Subcutaneous abdominal adipose tissue (tissue), 5 donors: ENCODE measurements at regions not wholly inside any gene's neighbourhood (a gene's known extent, or its start where the extent isn't known, plus 50 kb on each side); places are given as distances from the start of the nearest gene placed in this dataset.

Experiments used
- H3K27ac ChIP-seq: one replicate; pipeline ENCODE4 v1.7.0; 2013; ENCODE audit warnings: low read depth, mild to moderate bottlenecking, inconsistent platforms, low read length, moderate library complexity
- H3K27me3 ChIP-seq, 5 donors: one replicate each; pipeline ENCODE4 v1.7.0; 2013; ENCODE audit warnings: low read length in 5 of 5, inconsistent platforms in 1 of 5; ENCODE audit not compliant: control insufficient read depth in 5 of 5, insufficient read depth in 4 of 5
- H3K36me3 ChIP-seq, 5 donors: one replicate each; pipeline ENCODE4 v1.7.0; 2013; ENCODE audit warnings: low read length in 5 of 5; ENCODE audit not compliant: control insufficient read depth in 5 of 5, insufficient read depth in 5 of 5
- H3K4me1 ChIP-seq, 5 donors: one replicate each; pipeline ENCODE4 v1.7.0; 2013; ENCODE audit warnings: low read length in 5 of 5, mild to moderate bottlenecking in 3 of 5, moderate library complexity in 1 of 5; ENCODE audit not compliant: control insufficient read depth in 5 of 5, insufficient read depth in 5 of 5
- H3K4me3 ChIP-seq, 5 donors: one replicate each; pipeline ENCODE4 v1.7.0; 2013; ENCODE audit warnings: low read length in 5 of 5, low read depth in 1 of 5
- H3K9ac ChIP-seq, 5 donors: one replicate each; pipeline ENCODE4 v1.7.0; 2013; ENCODE audit warnings: low read length in 5 of 5, mild to moderate bottlenecking in 4 of 5, moderate library complexity in 3 of 5
- H3K9me3 ChIP-seq, 5 donors: one replicate each; pipeline ENCODE4 v1.7.0; 2013; ENCODE audit warnings: low read length in 5 of 5; ENCODE audit not compliant: control insufficient read depth in 5 of 5
- donor health status: healthy.
- donor health status: healthy.
- donor health status: healthy.
- donor health status: healthy.
- donor health status: healthy.

DNA sequence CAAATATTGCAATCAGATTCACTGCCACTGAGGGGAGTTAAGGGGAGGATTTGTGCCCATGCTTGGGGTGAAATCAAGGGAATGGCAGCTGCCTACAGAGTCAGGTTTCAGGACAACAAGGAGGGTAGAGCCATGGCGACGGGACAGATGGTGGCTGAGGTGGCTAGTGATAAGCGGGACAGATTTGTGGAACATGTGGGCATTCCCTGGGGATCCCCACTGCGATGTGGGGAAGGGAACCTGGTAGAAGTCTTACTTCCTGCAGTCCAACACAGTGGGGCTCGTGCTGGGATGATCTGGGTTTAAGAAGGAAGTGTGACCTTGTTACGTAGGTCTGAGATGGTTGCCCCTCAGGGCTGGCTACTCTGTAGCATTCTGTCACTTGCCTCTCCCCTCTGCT, 292.0 kb upstream of the JARID2 start:
- peaks cover 0 to 7% (median 3%) of the 10 kb centered on the region in 5 donors for H3K9me3 ChIP-seq

DNA sequence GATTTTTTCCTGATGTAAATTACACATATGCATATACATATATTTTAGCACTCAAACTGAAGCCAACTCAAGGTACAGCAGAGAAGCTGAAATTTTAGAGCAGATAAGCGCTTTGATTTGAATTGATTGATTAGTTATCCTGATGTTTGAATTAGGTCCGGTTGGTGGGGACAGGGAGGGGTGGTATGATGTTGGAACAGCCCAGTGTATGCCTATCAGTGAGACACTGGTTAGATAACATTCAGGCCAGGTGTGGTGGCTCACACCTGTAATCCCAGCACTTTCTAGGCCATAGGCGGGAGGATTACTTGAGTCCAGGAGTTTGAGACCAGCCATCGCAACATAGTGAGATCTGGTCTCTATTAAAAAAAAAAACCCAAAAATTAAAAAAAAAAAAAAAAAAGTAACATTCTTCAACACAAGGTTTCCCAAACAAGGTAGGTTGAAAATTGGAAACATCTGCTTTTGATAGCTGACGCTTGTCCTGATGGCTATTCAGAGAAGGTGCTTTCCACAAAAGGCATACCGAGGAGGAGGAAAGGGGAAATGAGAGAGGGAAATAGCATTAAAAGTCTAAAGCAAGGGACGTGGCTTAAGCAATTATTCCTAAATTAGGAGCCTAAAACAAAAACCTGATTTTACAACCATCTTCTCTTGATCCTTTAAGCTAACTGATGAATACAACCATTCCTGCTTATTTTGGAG, 288.4 kb upstream of the JARID2 start:
- Histone ChIP-seq H3K4me3 (no peak overlapping the region), H3K27ac (no peak overlapping the region), H3K9me3 (peaks cover 0 to 7% (median 3%) of the 10 kb centered on the region in 5 donors), H3K4me1 (no peaks in the 10 kb centered on the region), H3K27me3 (no peaks in the 10 kb centered on the region), H3K36me3 (no peaks in the 10 kb centered on the region), H3K9ac (no peak overlapping the region)

More for the DNA sequence above, 292.0 kb upstream of the JARID2 start:
- Histone ChIP-seq H3K9ac (no peak overlapping the region), H3K4me3 (no peak overlapping the region), H3K27me3 (no peaks in the 10 kb centered on the region), H3K27ac (no peak overlapping the region), H3K4me1 (no peaks in the 10 kb centered on the region), H3K36me3 (no peaks in the 10 kb centered on the region)

DNA sequence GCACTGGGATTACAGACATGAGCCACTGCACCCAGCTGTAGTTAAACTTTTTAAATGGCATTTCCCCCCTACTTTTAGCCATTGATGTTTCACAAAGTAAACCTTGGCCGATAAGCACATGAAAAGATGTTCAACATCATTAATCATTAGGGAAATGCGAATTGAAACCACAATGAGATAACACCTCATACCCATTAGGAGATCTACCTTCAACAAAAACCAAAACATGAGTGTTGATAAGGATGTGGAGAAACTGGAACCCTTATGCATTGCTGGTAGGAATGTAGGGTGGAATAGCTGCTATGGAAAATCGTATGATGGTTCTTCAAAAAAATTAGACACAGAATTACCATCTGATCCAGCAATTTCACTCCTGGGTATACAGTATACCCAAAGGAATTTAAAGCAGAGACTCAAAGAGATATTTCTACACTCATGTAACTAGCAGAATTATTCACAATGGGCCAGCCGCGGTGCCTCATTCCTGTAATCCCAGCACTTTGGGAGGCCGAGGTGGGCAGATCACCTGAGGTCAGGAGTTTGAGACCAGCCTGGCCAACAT, 286.5 kb upstream of the JARID2 start:
- Histone ChIP-seq H3K27ac (no peak overlapping the region), H3K4me1 (no peaks in the 10 kb centered on the region), H3K4me3 (no peak overlapping the region), H3K9me3 (peaks cover 0 to 7% (median 2%) of the 10 kb centered on the region in 5 donors), H3K9ac (no peak overlapping the region), H3K36me3 (no peaks in the 10 kb centered on the region), H3K27me3 (no peaks in the 10 kb centered on the region)

DNA sequence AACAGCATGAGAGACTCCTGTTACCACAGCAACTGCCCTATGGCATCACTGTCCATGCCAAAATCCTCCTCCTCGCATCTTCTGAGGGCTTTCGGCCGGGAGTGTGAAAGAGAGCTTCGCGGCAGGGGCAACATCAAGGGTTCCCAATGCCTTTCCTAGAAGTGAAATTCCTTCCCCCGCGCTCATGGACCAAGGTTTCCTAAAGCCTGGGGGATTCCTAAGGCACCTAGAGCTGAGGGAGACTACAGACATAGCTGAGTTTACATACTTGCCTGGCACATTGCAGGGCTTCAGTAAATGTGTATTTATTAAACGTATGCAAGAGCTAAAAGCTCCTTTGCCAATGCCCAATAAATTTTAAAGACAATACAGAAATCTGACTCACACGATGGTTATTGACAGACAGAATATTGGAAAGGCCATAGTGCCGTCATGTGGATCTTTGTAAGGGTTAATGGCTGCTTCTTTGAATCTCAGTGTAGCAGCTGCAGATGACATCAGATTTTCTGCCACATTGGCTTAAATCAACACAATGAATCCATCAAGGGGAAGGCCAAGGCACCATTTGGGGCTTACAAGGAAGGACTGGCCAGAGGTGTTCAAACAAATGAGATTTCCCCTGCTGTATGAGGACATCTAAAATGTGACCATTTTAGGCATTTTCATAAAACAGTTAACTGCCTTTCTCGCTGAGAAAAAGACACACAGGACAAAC, 281.2 kb upstream of the JARID2 start:
- no peaks in the 10 kb centered on the region for H3K4me1 ChIP-seq
- H3K9me3 ChIP-seq, result peaks cover 0 to 4% (median 0%) of the 10 kb centered on the region in 5 donors
- no peak overlapping the region for H3K4me3 ChIP-seq
- H3K27ac ChIP-seq, result no peak overlapping the region
- H3K36me3 ChIP-seq, result no peaks in the 10 kb centered on the region
- no peaks in the 10 kb centered on the region for H3K27me3 ChIP-seq
- H3K9ac ChIP-seq, result no peak overlapping the region

DNA sequence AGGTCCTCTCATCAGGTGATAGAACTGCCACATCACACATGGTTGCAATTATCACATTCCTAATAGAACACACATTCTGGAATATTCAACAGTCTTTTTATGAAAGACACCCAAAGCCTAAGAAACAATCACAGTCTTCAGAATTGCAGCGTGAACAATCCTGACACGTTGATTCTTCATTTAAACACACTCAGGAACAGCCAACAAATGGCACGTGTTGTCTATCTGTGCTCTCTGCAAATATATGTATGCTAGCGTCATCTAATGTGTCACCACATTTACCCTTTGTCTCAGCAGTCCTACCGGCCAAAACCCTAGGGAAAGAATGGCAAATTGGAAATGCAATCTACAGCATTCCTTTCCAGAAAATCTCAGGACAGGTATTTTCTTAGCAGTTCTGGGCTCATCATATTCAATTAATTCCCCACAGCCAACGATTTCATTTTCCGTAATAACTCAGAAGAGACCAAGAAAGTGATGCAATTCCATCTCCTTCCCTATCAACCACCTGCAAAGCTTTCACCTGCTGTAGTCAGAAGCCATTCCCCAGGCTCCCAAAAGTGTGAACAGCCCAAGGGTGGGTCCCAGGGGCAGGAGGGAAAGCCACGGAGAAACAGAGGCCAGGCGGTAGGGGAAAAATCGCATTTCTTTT, 280.3 kb upstream of the JARID2 start:
- Histone ChIP-seq H3K27ac (no peak overlapping the region), H3K9ac (no peak overlapping the region), H3K4me3 (no peak overlapping the region), H3K27me3 (no peaks in the 10 kb centered on the region), H3K36me3 (no peaks in the 10 kb centered on the region), H3K9me3 (peaks cover 0 to 4% (median 0%) of the 10 kb centered on the region in 5 donors), H3K4me1 (no peaks in the 10 kb centered on the region)

DNA sequence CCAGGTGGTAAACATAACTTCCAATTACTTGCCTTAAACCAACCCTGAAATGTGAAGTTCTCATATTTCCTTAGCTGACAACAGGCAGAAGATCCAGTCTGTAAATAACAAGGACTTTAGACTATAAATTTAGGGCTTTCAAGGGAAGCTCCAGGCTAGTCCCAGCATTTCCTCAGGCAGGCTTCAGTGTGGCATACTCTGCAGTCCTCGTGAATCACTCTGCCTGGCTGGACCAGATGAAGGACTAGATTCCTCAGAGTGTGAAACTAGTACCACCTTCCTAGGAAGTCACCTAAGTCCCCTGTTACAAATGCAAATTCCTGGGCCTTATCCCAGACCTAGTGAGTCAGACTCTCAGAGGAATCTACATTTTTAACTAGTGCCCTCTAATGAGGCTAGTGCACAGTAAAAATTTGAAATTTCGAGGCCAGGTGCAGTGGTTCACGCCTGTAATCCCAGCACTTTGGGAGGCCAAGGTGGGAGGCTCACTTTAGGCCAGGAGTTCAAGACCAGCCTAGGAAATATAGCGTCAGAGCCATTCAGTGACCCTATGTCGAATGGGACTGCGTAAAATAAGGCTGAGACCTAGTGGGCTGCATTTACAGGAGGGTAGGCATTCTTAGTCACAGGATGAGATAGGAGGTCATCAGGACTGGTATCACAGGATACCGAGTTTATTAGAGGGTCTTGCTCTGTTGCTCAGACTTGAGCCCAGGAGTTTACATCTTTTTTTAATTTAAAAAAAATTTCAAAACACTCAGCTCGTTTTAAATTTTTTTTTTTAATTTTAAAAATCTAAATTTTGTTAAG, 279.6 kb upstream of the JARID2 start:
- no peaks in the 10 kb centered on the region for H3K36me3 ChIP-seq
- no peak overlapping the region for H3K4me3 ChIP-seq
- H3K9me3 ChIP-seq, result peaks cover 0 to 4% (median 0%) of the 10 kb centered on the region in 5 donors
- no peak overlapping the region for H3K27ac ChIP-seq
- H3K4me1 ChIP-seq, result no peaks in the 10 kb centered on the region
- H3K9ac ChIP-seq, result no peak overlapping the region
- H3K27me3 ChIP-seq, result no peaks in the 10 kb centered on the region

DNA sequence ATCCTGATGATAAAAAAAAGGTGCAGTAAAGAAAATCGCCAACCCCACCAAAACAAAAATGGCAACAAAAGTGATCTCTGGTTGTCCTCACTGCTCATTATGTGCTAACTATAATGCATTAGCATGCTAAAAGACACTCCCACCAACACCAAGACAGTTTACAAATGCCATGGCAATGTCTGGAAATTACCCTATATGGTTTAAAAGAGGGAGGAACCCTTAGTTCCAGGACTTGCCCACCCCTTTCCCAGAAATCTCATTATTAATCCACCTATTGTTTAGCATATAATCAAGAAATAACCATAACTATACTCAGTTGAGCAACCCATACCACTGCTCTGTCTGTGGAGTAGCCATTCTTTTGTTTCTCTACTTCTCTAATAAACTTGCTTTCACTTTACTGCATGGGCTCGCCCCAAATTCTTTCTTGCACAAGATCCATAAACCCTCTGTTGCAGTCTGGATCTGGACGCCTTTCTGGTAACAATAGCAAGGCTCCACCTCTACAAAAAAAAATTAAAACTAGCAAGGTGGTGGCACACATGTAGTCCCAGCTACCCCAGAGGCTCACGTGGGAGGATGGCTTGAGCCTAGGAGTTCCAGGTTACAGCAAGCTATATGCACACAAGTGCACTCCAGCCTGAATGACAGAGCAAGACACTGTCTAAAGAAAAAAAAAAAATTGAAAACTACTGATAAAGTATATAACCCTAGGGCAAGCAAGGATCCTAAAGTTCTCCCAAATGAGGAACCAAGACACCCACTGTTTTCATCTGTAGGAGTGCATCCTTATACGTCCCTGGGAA, 278.8 kb upstream of the JARID2 start:
- Histone ChIP-seq H3K9ac (no peak overlapping the region), H3K27me3 (no peaks in the 10 kb centered on the region), H3K4me3 (no peak overlapping the region), H3K9me3 (peaks cover 0 to 4% (median 0%) of the 10 kb centered on the region in 5 donors), H3K27ac (no peak overlapping the region), H3K36me3 (no peaks in the 10 kb centered on the region), H3K4me1 (no peaks in the 10 kb centered on the region)

DNA sequence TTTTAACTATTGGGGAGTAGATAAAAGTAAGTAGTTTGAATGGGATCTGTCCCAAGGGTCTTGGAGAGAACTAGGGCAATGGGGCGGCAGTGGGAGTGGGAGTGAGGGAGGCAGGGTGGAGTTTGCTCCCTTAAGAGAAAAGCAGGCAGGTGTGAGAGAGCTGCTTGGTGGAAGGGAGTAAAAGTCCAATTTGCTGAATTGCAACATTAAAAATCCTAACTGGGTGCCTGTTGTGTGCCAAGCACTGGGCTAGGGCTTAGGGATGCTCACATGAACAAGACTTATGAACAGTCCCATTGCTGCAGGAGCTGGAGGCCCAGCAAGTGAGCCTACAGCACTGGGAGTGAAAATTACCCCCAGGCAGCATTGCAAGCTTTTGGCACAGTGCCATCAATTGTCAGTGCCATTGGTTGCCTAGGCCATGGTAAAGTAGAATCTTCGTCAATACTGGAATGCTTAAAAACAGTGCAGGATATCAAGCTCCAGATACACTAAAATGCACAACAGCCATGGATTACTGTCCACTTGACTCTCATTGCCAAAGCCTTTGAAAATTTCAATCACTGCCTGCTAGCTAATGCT, 277.7 kb upstream of the JARID2 start:
- Histone ChIP-seq H3K9ac (no peak overlapping the region), H3K36me3 (no peaks in the 10 kb centered on the region), H3K27me3 (no peaks in the 10 kb centered on the region), H3K4me3 (no peak overlapping the region), H3K4me1 (no peaks in the 10 kb centered on the region), H3K27ac (no peak overlapping the region), H3K9me3 (peaks cover 0 to 4% (median 0%) of the 10 kb centered on the region in 5 donors)

DNA sequence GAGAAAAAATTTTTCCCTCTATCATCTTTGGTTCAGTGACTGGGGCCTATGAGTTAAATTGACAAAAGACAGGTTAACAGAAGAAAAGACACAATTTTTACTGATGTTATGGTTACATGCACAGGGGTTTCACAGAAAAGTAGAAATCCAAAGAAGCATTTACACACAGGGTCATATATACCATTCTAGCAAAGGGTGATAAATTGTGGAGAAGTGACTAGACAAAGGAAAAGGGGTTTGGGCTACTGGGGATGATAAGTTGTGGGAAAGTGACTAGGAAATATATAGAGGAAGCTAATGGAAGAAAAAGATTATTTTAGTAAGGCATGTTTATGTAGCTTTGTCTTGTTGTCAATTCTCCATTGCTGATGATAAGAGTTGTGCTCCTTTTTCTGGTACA, 276.7 kb upstream of the JARID2 start:
- H3K4me1 ChIP-seq, result no peaks in the 10 kb centered on the region
- peaks cover 0 to 4% (median 0%) of the 10 kb centered on the region in 5 donors for H3K9me3 ChIP-seq
- H3K27me3 ChIP-seq, result no peaks in the 10 kb centered on the region
- H3K4me3 ChIP-seq, result no peak overlapping the region
- H3K27ac ChIP-seq, result no peak overlapping the region
- no peak overlapping the region for H3K9ac ChIP-seq
- no peaks in the 10 kb centered on the region for H3K36me3 ChIP-seq
